ENCODE measurements at regions not wholly inside any gene's neighbourhood (a gene's known extent, or its start where the extent isn't known, plus 50 kb on each side); places are given as distances from the start of the nearest gene placed in this dataset.
"Not testable (repeated sequence)": the region's sequence is repeated elsewhere in the genome, so short reads cannot be mapped to it uniquely, and the experiment has no call there.

DNA sequence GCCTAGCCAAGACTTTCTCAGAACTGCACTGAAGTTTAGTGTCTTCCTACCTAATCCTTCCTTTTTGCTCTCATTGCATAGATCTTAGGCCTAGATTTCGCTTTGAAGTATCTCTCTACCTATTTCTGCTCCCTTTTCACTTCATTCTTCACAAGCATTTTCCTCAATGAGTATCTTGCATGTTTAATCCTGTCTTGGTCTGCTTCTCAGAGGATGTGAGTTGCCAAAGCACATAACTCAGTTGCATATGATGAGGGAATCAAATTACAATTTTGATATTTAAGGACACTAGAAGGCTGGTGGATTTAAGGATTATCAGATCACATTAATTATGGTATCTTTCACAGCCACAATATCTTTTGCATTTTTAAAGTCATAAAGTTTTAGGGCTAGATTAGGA lies 195.5 kb upstream of the DAAM1 start:
- WGBS, 5 donors: 57 to 77% (median 61%) methylated on average over 1 of the region's 1 CpG
- H3K27ac ChIP-seq: no peak overlapping the region
- intact Hi-C loops (cut with DNase I; ENCODE audit: low total_unique reads): no loop called here
- no peaks in the 10 kb centered on the region for H3K4me1 ChIP-seq
- TF ChIP-seq POLR2AphosphoS5 (IDR thresholded peaks at IDR 0.05) (no peak), POLR2A (IDR thresholded peaks at IDR 0.05) (no peak), CTCF (IDR thresholded peaks at IDR 0.05 in 8 of 11, conservative IDR thresholded peaks at IDR 0.05 in 3 of 11) (no peak)
- no peaks in the 10 kb centered on the region for H3K27me3 ChIP-seq (replicated peaks in 1 of 7)
- peaks cover 0 to 8% (median 0%) of the 10 kb centered on the region in 8 donors for H3K9me3 ChIP-seq
- no peaks in the 10 kb centered on the region for H3K36me3 ChIP-seq
- DNase-seq: no peak
- no peak overlapping the region for H3K4me3 ChIP-seq

DNA sequence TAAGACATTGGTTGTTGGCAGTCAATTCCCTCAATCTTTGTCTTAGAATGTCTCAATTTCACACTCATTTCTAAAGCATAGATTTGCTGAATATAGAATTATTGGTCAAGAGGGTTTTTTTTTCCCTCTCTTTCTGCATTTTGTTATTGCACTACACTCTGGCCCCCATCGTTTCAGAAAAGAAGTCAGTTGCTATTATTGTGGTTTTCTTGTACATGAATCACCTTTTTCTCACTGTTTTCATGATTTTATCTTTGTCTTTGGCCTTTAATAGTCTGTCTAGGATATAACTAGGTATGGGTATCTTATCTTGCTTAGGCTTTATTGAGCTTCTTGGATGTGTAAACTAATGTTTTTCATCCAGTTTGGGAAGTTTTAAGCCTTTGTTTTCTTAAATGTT lies 194.3 kb upstream of the DAAM1 start:
- 0 to 42% (median 24%) methylated on average over 1 of the region's 1 CpG for WGBS, 5 donors
- Histone ChIP-seq H3K4me1 (no peaks in the 10 kb centered on the region), H3K27me3 (replicated peaks in 1 of 7) (no peaks in the 10 kb centered on the region), H3K36me3 (no peaks in the 10 kb centered on the region), H3K9me3 (peaks cover 0 to 8% (median 0%) of the 10 kb centered on the region in 8 donors), H3K27ac (no peak overlapping the region), H3K4me3 (no peak overlapping the region)
- DNase-seq: no peak
- TF ChIP-seq CTCF (IDR thresholded peaks at IDR 0.05 in 8 of 11, conservative IDR thresholded peaks at IDR 0.05 in 3 of 11) (no peak), POLR2AphosphoS5 (IDR thresholded peaks at IDR 0.05) (no peak), POLR2A (IDR thresholded peaks at IDR 0.05) (no peak)
- intact Hi-C loops (cut with DNase I; ENCODE audit: low total_unique reads): no loop called here

- Histone ChIP-seq H3K9me3 (peaks cover 0 to 6% (median 0%) of the 10 kb centered on the region in 8 donors), H3K4me3 (no peak overlapping the region), H3K4me1 (no peaks in the 10 kb centered on the region), H3K27me3 (replicated peaks in 1 of 7) (no peaks in the 10 kb centered on the region), H3K36me3 (no peaks in the 10 kb centered on the region), H3K27ac (no peak overlapping the region)
- TF ChIP-seq CTCF (IDR thresholded peaks at IDR 0.05 in 8 of 11, conservative IDR thresholded peaks at IDR 0.05 in 3 of 11) (peak in 1 of 11 experiments; percentile 11), POLR2AphosphoS5 (IDR thresholded peaks at IDR 0.05) (no peak), POLR2A (IDR thresholded peaks at IDR 0.05) (no peak)
- intact Hi-C loops (cut with DNase I; ENCODE audit: low total_unique reads): no loop called here
- 77 to 95% (median 85%) methylated on average over 2 of the region's 2 CpGs for WGBS, 5 donors
- no peak for DNase-seq
Measured at GRCh38 chr14:59004012-59004411, 184.5 kb upstream of the DAAM1 start.

DNA sequence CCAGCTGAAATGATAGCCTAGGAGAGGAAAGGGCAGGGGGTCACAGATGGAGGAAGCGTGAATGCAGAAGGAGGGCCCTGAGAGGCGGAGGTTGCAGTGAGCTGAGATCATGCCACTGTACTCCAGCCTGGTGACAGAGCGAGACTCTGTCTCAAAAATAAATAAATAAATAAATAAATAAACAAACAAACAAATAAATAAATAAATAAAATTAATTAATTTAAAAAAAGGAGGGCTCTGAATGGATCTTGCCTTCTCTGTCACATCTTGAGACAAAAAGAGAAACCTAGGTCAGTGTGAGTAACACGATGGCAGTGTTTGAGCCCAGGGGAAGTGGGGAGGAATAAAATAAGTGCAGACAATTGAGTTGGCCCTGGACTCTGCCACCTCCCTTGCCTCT lies 182.3 kb upstream of the DAAM1 start:
- DNase-seq; H3K36me3 ChIP-seq; H3K27me3 ChIP-seq (replicated peaks in 1 of 7); H3K4me1 ChIP-seq; H3K4me3 ChIP-seq; H3K27ac ChIP-seq; intact Hi-C loops (cut with DNase I; ENCODE audit: low total_unique reads): not testable (repeated sequence)
- H3K9me3 ChIP-seq: peaks cover 0 to 11% (median 3%) of the 10 kb centered on the region in 8 donors
- 73 to 85% (median 80%) methylated on average over 4 of the region's 4 CpGs for WGBS, 5 donors

GRCh38 chr14:59009967-59010366 lies 178.5 kb upstream of the DAAM1 start:
- no peaks in the 10 kb centered on the region for H3K4me1 ChIP-seq
- no peaks in the 10 kb centered on the region for H3K36me3 ChIP-seq
- DNase-seq: no peak
- intact Hi-C loops (cut with DNase I; ENCODE audit: low total_unique reads): no loop called here
- H3K4me3 ChIP-seq: no peak overlapping the region
- H3K27me3 ChIP-seq (replicated peaks in 1 of 7): no peaks in the 10 kb centered on the region
- no peak for TF ChIP-seq POLR2AphosphoS5 (IDR thresholded peaks at IDR 0.05)
- no peak for TF ChIP-seq CTCF (IDR thresholded peaks at IDR 0.05 in 8 of 11, conservative IDR thresholded peaks at IDR 0.05 in 3 of 11)
- no peak for TF ChIP-seq POLR2A (IDR thresholded peaks at IDR 0.05)
- H3K27ac ChIP-seq: no peak overlapping the region
- H3K9me3 ChIP-seq: peaks cover 4 to 43% (median 34%) of the 10 kb centered on the region in 8 donors
